ENCODE measurements at regions not wholly inside any gene's neighbourhood (a gene's known extent, or its start where the extent isn't known, plus 50 kb on each side); places are given as distances from the start of the nearest gene placed in this dataset.

GRCh38 chr9:16082796-16083195 is 530.0 kb downstream of the CCDC171 start:
- DNase-seq: no peak
- WGBS, 2 donors: 86 to 100% methylated on average over 1 of the region's 1 CpG
- peaks cover 0 to 9% (median 0%) of the 10 kb centered on the region in 3 donors for H3K9me3 ChIP-seq
- H3K36me3 ChIP-seq: no peaks in the 10 kb centered on the region
- H3K27me3 ChIP-seq: no peaks in the 10 kb centered on the region
- no peak overlapping the region for H3K4me3 ChIP-seq
- H3K4me1 ChIP-seq: no peaks in the 10 kb centered on the region
- intact Hi-C loops (cut with DNase I): no loop called here
- TF ChIP-seq POLR2A (IDR thresholded peaks at IDR 0.05): no peak
- TF ChIP-seq CTCF (IDR thresholded peaks at IDR 0.05): no peak
- H3K27ac ChIP-seq: no peak overlapping the region

- no peaks in the 10 kb centered on the region for H3K27me3 ChIP-seq
- DNase-seq: no peak
- H3K36me3 ChIP-seq: no peaks in the 10 kb centered on the region
- H3K27ac ChIP-seq: no peak overlapping the region
- H3K4me1 ChIP-seq: no peaks in the 10 kb centered on the region
- intact Hi-C loops (cut with DNase I): no loop called here
- TF ChIP-seq CTCF (IDR thresholded peaks at IDR 0.05) (no peak), POLR2A (IDR thresholded peaks at IDR 0.05) (no peak)
- no peak overlapping the region for H3K4me3 ChIP-seq
- peaks cover 0 to 9% (median 0%) of the 10 kb centered on the region in 3 donors for H3K9me3 ChIP-seq
- 83 to 95% methylated on average over 2 to 5 of the region's 5 CpGs for WGBS, 2 donors
Measured at GRCh38 chr9:16085167-16085726, 532.4 kb downstream of the CCDC171 start.

- intact Hi-C loops (cut with DNase I): no loop called here
- Histone ChIP-seq H3K9me3 (peaks cover 0 to 9% (median 0%) of the 10 kb centered on the region in 3 donors), H3K27ac (no peak overlapping the region), H3K27me3 (no peaks in the 10 kb centered on the region), H3K36me3 (no peaks in the 10 kb centered on the region), H3K4me1 (peaks cover 0 to 3% (median 0%) of the 10 kb centered on the region in 3 donors), H3K4me3 (no peak overlapping the region)
- no peak for TF ChIP-seq CTCF (IDR thresholded peaks at IDR 0.05)
- TF ChIP-seq POLR2A (IDR thresholded peaks at IDR 0.05): no peak
- no peak for DNase-seq
- WGBS, 2 donors: 84 to 90% methylated on average over 3 of the region's 3 CpGs
Measured at GRCh38 chr9:16090907-16091629, 538.2 kb downstream of the CCDC171 start.

GRCh38 chr9:16092142-16093091 is 539.6 kb downstream of the CCDC171 start:
- peaks cover 0 to 3% (median 0%) of the 10 kb centered on the region in 3 donors for H3K4me1 ChIP-seq
- no peak for DNase-seq
- H3K9me3 ChIP-seq: no peaks in the 10 kb centered on the region
- TF ChIP-seq CTCF (IDR thresholded peaks at IDR 0.05) (no peak), POLR2A (IDR thresholded peaks at IDR 0.05) (no peak)
- no peaks in the 10 kb centered on the region for H3K36me3 ChIP-seq
- intact Hi-C loops (cut with DNase I): no loop called here
- H3K27me3 ChIP-seq: no peaks in the 10 kb centered on the region
- 70 to 77% methylated on average over 6 to 8 of the region's 12 CpGs for WGBS, 2 donors
- no peak overlapping the region for H3K27ac ChIP-seq
- H3K4me3 ChIP-seq: peak overlapping the region in 1 of 4 donors; percentile 13

All from esophagus squamous epithelium (tissue), 5 donors.